ENCODE measurements at regions not wholly inside any gene's neighbourhood (a gene's known extent, or its start where the extent isn't known, plus 50 kb on each side); places are given as distances from the start of the nearest gene placed in this dataset.

DNA sequence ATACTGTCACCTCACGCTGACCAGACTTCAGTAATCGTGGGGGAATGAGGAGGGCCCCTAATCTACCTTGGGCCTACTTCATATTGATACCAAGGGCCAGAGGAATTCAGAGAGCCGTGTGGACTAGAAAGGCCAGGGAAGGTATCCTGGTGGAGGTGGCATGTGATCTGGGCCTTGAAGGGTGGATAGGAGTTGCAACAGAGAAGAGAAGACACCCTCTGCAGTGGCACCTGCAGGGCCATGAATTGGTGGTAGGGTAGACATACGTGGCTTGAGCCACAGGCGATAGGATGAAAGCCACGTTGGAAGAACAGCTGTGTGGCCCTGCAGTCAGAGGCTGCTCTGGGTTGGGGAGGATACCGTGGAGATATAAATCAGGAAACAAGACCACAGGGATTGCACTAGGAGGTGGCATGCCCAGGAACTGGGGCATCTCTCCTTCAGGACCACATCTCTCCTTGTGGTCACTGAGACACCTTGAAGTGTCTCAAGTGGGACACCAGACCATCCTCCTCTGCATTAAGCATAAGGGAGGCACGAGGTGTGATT is 141.4 kb downstream of the CYP26B1 start:
- no peak for TF ChIP-seq POLR2A (IDR thresholded peaks at IDR 0.05; ENCODE audit: low read length)
- no peak for TF ChIP-seq GATA1 (IDR thresholded peaks at IDR 0.05; ENCODE audit: low read depth, low read length)
